Stimulated activated naive B cell treated with anti-CD40 and anti-IgM and Interleukin-4, amounts not matched to agents 10 μg/mL and 1 μg/mL and 100 μg/mL, for 72 hours (primary cell): ENCODE measurements at regions not wholly inside any gene's neighbourhood (a gene's known extent, or its start where the extent isn't known, plus 50 kb on each side); places are given as distances from the start of the nearest gene placed in this dataset.
A peak's percentile ranks its signal among the peaks of the same experiment; 100 is the strongest.
"Not testable (repeated sequence)": the region's sequence is repeated elsewhere in the genome, so short reads cannot be mapped to it uniquely, and the experiment has no call there.

ENCODE experiments used
- ATAC-seq, 2 donors: fragments of 150-1000 bp; cut with Tn5 transposase; replicated peaks; 2 replicates each; pipeline ENCODE4 v1.10.0; 2021; ENCODE audit warnings: moderate library complexity in 1 of 2
- DNase-seq: peaks from one replicate; pipeline ENCODE4 v3.0.0; 2021
- H3K27ac Mint-ChIP-seq: one replicate; pipeline ENCODE4 v1.8.0; 2022; ENCODE audit warnings: mild to moderate bottlenecking, mixed read lengths
- H3K27me3 Mint-ChIP-seq, 2 donors: one replicate each; pipeline ENCODE4 v1.8.0; 2022; ENCODE audit warnings: mixed read lengths in 2 of 2
- H3K36me3 Mint-ChIP-seq, 2 donors: one replicate each; pipeline ENCODE4 v1.8.0; 2022; ENCODE audit warnings: mixed read lengths in 2 of 2, mild to moderate bottlenecking in 1 of 2
- H3K4me1 Mint-ChIP-seq, 2 donors: one replicate each; pipeline ENCODE4 v1.8.0; 2022; ENCODE audit warnings: mixed read lengths in 2 of 2, mild to moderate bottlenecking in 1 of 2
- H3K4me3 Mint-ChIP-seq, 2 donors: one replicate each; pipeline ENCODE4 v1.8.0; 2022; ENCODE audit warnings: mild to moderate bottlenecking in 2 of 2, mixed read lengths in 2 of 2, moderate library complexity in 1 of 2
- H3K9me3 Mint-ChIP-seq, 2 donors: one replicate each; pipeline ENCODE4 v1.8.0; 2022; ENCODE audit warnings: mixed read lengths in 2 of 2, mild to moderate bottlenecking in 1 of 2

- no peaks in the 10 kb centered on the region for H3K36me3 Mint-ChIP-seq
- no peak overlapping the region for H3K27ac Mint-ChIP-seq
- ATAC-seq = no peak
- DNase-seq = no peak
- peaks cover 8 to 17% of the 10 kb centered on the region in 2 donors for H3K27me3 Mint-ChIP-seq
- no peaks in the 10 kb centered on the region for H3K4me1 Mint-ChIP-seq
- H3K4me3 Mint-ChIP-seq = no peak overlapping the region
- peaks cover 0 to 2% of the 10 kb centered on the region in 2 donors for H3K9me3 Mint-ChIP-seq
Observed at GRCh38 chr20:22836211-22836610, 198.9 kb upstream of the SSTR4 start.

GRCh38 chr20:22836877-22837276 lies 198.2 kb upstream of the SSTR4 start:
- Mint-ChIP-seq H3K9me3 (no peaks in the 10 kb centered on the region), H3K4me3 (no peak overlapping the region), H3K4me1 (no peaks in the 10 kb centered on the region), H3K27ac (no peak overlapping the region), H3K36me3 (no peaks in the 10 kb centered on the region), H3K27me3 (peaks cover 5 to 10% of the 10 kb centered on the region in 2 donors)
- ATAC-seq (no peak), DNase-seq (no peak)

- no peaks in the 10 kb centered on the region for H3K4me1 Mint-ChIP-seq
- no peak overlapping the region for H3K27ac Mint-ChIP-seq
- ATAC-seq (no peak), DNase-seq (no peak)
- no peaks in the 10 kb centered on the region for H3K36me3 Mint-ChIP-seq
- H3K9me3 Mint-ChIP-seq = no peaks in the 10 kb centered on the region
- peaks cover 5 to 18% of the 10 kb centered on the region in 2 donors for H3K27me3 Mint-ChIP-seq
- H3K4me3 Mint-ChIP-seq = no peak overlapping the region
Observed at GRCh38 chr20:22838001-22838400, 197.1 kb upstream of the SSTR4 start.

- H3K4me3 Mint-ChIP-seq = no peak overlapping the region
- no peak for DNase-seq
- no peak for ATAC-seq
- no peak overlapping the region for H3K27ac Mint-ChIP-seq
- H3K4me1 Mint-ChIP-seq = no peaks in the 10 kb centered on the region
- H3K27me3 Mint-ChIP-seq = peaks cover 0 to 10% of the 10 kb centered on the region in 2 donors
- H3K36me3 Mint-ChIP-seq = no peaks in the 10 kb centered on the region
- H3K9me3 Mint-ChIP-seq = no peaks in the 10 kb centered on the region
Observed at GRCh38 chr20:22841846-22842245, 193.3 kb upstream of the SSTR4 start.

GRCh38 chr20:22842793-22843192 lies 192.3 kb upstream of the SSTR4 start:
- ATAC-seq (no peak), DNase-seq (no peak)
- peaks cover 3 to 4% of the 10 kb centered on the region in 2 donors for H3K9me3 Mint-ChIP-seq
- H3K36me3 Mint-ChIP-seq = peaks cover 0 to 2% of the 10 kb centered on the region in 2 donors
- no peaks in the 10 kb centered on the region for H3K4me1 Mint-ChIP-seq
- peaks cover 0 to 10% of the 10 kb centered on the region in 2 donors for H3K27me3 Mint-ChIP-seq
- H3K27ac Mint-ChIP-seq = no peak overlapping the region
- no peak overlapping the region for H3K4me3 Mint-ChIP-seq

- Mint-ChIP-seq H3K27me3 (peaks cover 0 to 10% of the 10 kb centered on the region in 2 donors), H3K9me3 (peaks cover 4 to 6% of the 10 kb centered on the region in 2 donors), H3K4me1 (no peaks in the 10 kb centered on the region), H3K36me3 (peaks cover 0 to 2% of the 10 kb centered on the region in 2 donors), H3K27ac (no peak overlapping the region), H3K4me3 (no peak overlapping the region)
- DNase-seq (no peak), ATAC-seq (no peak)
Observed at GRCh38 chr20:22844959-22845358, 190.2 kb upstream of the SSTR4 start.

- peaks cover 0 to 2% of the 10 kb centered on the region in 2 donors for H3K36me3 Mint-ChIP-seq
- no peaks in the 10 kb centered on the region for H3K4me1 Mint-ChIP-seq
- peaks cover 0 to 14% of the 10 kb centered on the region in 2 donors for H3K27me3 Mint-ChIP-seq
- no peak overlapping the region for H3K4me3 Mint-ChIP-seq
- H3K9me3 Mint-ChIP-seq = peaks cover 4 to 8% of the 10 kb centered on the region in 2 donors
- DNase-seq (no peak), ATAC-seq (no peak)
- no peak overlapping the region for H3K27ac Mint-ChIP-seq
Observed at GRCh38 chr20:22846863-22847262, 188.2 kb upstream of the SSTR4 start.

- H3K27ac Mint-ChIP-seq = no peak overlapping the region
- H3K27me3 Mint-ChIP-seq = peaks cover 0 to 4% of the 10 kb centered on the region in 2 donors
- no peak for ATAC-seq
- no peak for DNase-seq
- peaks cover 0 to 2% of the 10 kb centered on the region in 2 donors for H3K36me3 Mint-ChIP-seq
- H3K4me3 Mint-ChIP-seq = no peak overlapping the region
- H3K4me1 Mint-ChIP-seq = no peaks in the 10 kb centered on the region
- peaks cover 4 to 8% of the 10 kb centered on the region in 2 donors for H3K9me3 Mint-ChIP-seq
Observed at GRCh38 chr20:22848364-22848763, 186.7 kb upstream of the SSTR4 start.

GRCh38 chr20:22851679-22852346 lies 183.3 kb upstream of the SSTR4 start:
- H3K27me3 Mint-ChIP-seq, H3K36me3 Mint-ChIP-seq, H3K4me1 Mint-ChIP-seq, H3K4me3 Mint-ChIP-seq, H3K27ac Mint-ChIP-seq: not testable (repeated sequence)
- peak; percentile 50 to 68 for ATAC-seq
- peak; percentile 15 for DNase-seq
- peaks cover 7 to 14% of the 10 kb centered on the region in 2 donors for H3K9me3 Mint-ChIP-seq

- Mint-ChIP-seq H3K27me3 (peaks cover 0 to 5% of the 10 kb centered on the region in 2 donors), H3K4me1 (no peaks in the 10 kb centered on the region), H3K36me3 (no peaks in the 10 kb centered on the region), H3K4me3 (no peak overlapping the region), H3K27ac (no peak overlapping the region), H3K9me3 (peaks cover 2 to 5% of the 10 kb centered on the region in 2 donors)
- ATAC-seq (no peak), DNase-seq (no peak)
Observed at GRCh38 chr20:22861231-22861980, 173.7 kb upstream of the SSTR4 start.

GRCh38 chr20:22861990-22862389 lies 173.1 kb upstream of the SSTR4 start:
- H3K27ac Mint-ChIP-seq = no peak overlapping the region
- no peak overlapping the region for H3K4me3 Mint-ChIP-seq

GRCh38 chr20:22862671-22863230 lies 172.4 kb upstream of the SSTR4 start:
- ATAC-seq = no peak
- H3K27me3 Mint-ChIP-seq = peaks cover 0 to 5% of the 10 kb centered on the region in 2 donors
- no peaks in the 10 kb centered on the region for H3K36me3 Mint-ChIP-seq
- H3K4me1 Mint-ChIP-seq = no peaks in the 10 kb centered on the region
- peaks cover 2 to 5% of the 10 kb centered on the region in 2 donors for H3K9me3 Mint-ChIP-seq
- DNase-seq = no peak
- no peak overlapping the region for H3K4me3 Mint-ChIP-seq
- no peak overlapping the region for H3K27ac Mint-ChIP-seq

More at GRCh38 chr20:22861990-22862389, 173.1 kb upstream of the SSTR4 start:
- Mint-ChIP-seq H3K4me1 (no peaks in the 10 kb centered on the region), H3K27me3 (peaks cover 0 to 5% of the 10 kb centered on the region in 2 donors), H3K36me3 (no peaks in the 10 kb centered on the region), H3K9me3 (peaks cover 2 to 5% of the 10 kb centered on the region in 2 donors)
- no peak for DNase-seq
- ATAC-seq = no peak

GRCh38 chr20:22863826-22864225 lies 171.3 kb upstream of the SSTR4 start:
- no peak overlapping the region for H3K4me3 Mint-ChIP-seq
- peaks cover 0 to 2% of the 10 kb centered on the region in 2 donors for H3K9me3 Mint-ChIP-seq
- no peak overlapping the region for H3K27ac Mint-ChIP-seq
- peaks cover 0 to 5% of the 10 kb centered on the region in 2 donors for H3K27me3 Mint-ChIP-seq
- DNase-seq (no peak), ATAC-seq (no peak)
- no peaks in the 10 kb centered on the region for H3K36me3 Mint-ChIP-seq
- no peaks in the 10 kb centered on the region for H3K4me1 Mint-ChIP-seq

- no peak for DNase-seq
Observed at GRCh38 chr20:22866812-22867341, 168.2 kb upstream of the SSTR4 start.

More at GRCh38 chr20:22866812-22867341, 168.2 kb upstream of the SSTR4 start:
- peaks cover 0 to 5% of the 10 kb centered on the region in 2 donors for H3K27me3 Mint-ChIP-seq
- H3K27ac Mint-ChIP-seq = no peak overlapping the region
- H3K36me3 Mint-ChIP-seq = no peaks in the 10 kb centered on the region
- H3K4me1 Mint-ChIP-seq = no peaks in the 10 kb centered on the region
- H3K9me3 Mint-ChIP-seq = peaks cover 0 to 4% of the 10 kb centered on the region in 2 donors
- no peak for ATAC-seq
- no peak overlapping the region for H3K4me3 Mint-ChIP-seq
